Adrenal gland (tissue), 9 donors: ENCODE measurements at regions not wholly inside any gene's neighbourhood (a gene's known extent, or its start where the extent isn't known, plus 50 kb on each side); places are given as distances from the start of the nearest gene placed in this dataset.
A peak's percentile ranks its signal among the peaks of the same experiment; 100 is the strongest.

Experiments used
- DNase-seq, 7 donors: peaks; one replicate each; pipeline ENCODE4 v3.0.0-alpha.2; 2019 to 2020
- H3K27ac ChIP-seq, 5 donors: fragments of 200-600 bp; sonication (generic) in 4 of 5; 1 replicate in 3 of 5; 2 replicates in 2 of 5; pipeline versions ENCODE4 v1.5.1 to v1.8.0; 2016 to 2020; ENCODE audit warnings: mild to moderate bottlenecking in 1 of 5
- H3K27me3 ChIP-seq: fragments of 200-600 bp; 2 replicates; pipeline ENCODE4 v1.8.0; 2021
- H3K36me3 ChIP-seq, 2 donors: fragments of 200-600 bp; replicated peaks in 1 of 2; 1 replicate in 1 of 2; 2 replicates in 1 of 2; pipeline versions ENCODE4 v1.5.1 to v1.8.0; 2018 to 2022
- H3K4me1 ChIP-seq, 2 donors: fragments of 200-600 bp; replicated peaks in 1 of 2; 1 replicate in 1 of 2; 2 replicates in 1 of 2; pipeline versions ENCODE4 v1.5.1 to v1.8.0; 2018 to 2021
- H3K4me3 ChIP-seq, 4 donors: fragments of 200-600 bp; sonication (generic) in 3 of 4; one replicate each; pipeline ENCODE4 v1.5.1; 2016 to 2018
- H3K9me3 ChIP-seq, 3 donors: fragments of 200-600 bp; sonication (generic) in 1 of 3; replicated peaks in 1 of 3; 1 replicate in 2 of 3; 2 replicates in 1 of 3; pipeline versions ENCODE4 v1.5.1 to v1.8.0; 2016 to 2021
- POLR2A ChIP-seq, 2 donors: fragments of 450-650 bp; IDR thresholded peaks; one replicate each; pipeline ENCODE4 v1.6.1; 2017; ENCODE audit warnings: antibody characterized with exemption in 2 of 2, mild to moderate bottlenecking in 2 of 2, moderate library complexity in 1 of 2
- WGBS, 4 donors: extraction: QIAGEN DNeasy Blood & Tissue Kit in 2 of 4; methylation state at CpG; one replicate each; pipeline versions ENCODE4 v1.1.5 to v1.1.7; 2013 to 2017; 5-methylcytosine and 5-hydroxymethylcytosine counted together
- intact Hi-C, 2 donors: fragments of 100-400 bp; cut with DNase I; formaldehyde crosslinking; loops; one replicate each; pipeline versions ENCODE4 v1.14.1 to v1.15.0; 2022 to 2023
- TF ChIP-seq, protein P1 (sequence below), 6 experiments: fragments of 450-650 bp in 4 of 6; fragments of 200-600 bp in 2 of 6; sonication (generic) in 1 of 6; IDR thresholded peaks; 1 replicate in 5 of 6; 2 replicates in 1 of 6; pipeline versions ENCODE4 v1.5.1 to v1.8.0; 2016 to 2021; ENCODE audit warnings: antibody characterized with exemption in 6 of 6, mild to moderate bottlenecking in 2 of 6, moderate library complexity in 1 of 6
- donor health status: healthy with polysubstance abuse.
- donor health status: Bipolar disorder and iron deficiency.
- donor health status: DM: yes; HTN: yes; CAD: no.
- donor health status: DM: no; HTN: no; CAD: no.
- donor health status: DM: no; HTN: no; CAD: no.

GRCh38 chr9:13567833-13568232 lies 288.3 kb upstream of the MPDZ start:
- H3K4me1 ChIP-seq, result peaks cover 0 to 5% of the 10 kb centered on the region in 2 donors
- no peak for TF ChIP-seq POLR2A (IDR thresholded peaks at IDR 0.05)
- TF ChIP-seq, protein P1, sequence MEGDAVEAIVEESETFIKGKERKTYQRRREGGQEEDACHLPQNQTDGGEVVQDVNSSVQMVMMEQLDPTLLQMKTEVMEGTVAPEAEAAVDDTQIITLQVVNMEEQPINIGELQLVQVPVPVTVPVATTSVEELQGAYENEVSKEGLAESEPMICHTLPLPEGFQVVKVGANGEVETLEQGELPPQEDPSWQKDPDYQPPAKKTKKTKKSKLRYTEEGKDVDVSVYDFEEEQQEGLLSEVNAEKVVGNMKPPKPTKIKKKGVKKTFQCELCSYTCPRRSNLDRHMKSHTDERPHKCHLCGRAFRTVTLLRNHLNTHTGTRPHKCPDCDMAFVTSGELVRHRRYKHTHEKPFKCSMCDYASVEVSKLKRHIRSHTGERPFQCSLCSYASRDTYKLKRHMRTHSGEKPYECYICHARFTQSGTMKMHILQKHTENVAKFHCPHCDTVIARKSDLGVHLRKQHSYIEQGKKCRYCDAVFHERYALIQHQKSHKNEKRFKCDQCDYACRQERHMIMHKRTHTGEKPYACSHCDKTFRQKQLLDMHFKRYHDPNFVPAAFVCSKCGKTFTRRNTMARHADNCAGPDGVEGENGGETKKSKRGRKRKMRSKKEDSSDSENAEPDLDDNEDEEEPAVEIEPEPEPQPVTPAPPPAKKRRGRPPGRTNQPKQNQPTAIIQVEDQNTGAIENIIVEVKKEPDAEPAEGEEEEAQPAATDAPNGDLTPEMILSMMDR (IDR thresholded peaks at IDR 0.05), result no peak
- H3K4me3 ChIP-seq, result no peak overlapping the region
- no peaks in the 10 kb centered on the region for H3K9me3 ChIP-seq
- H3K27ac ChIP-seq, result peak overlapping the region in 1 of 5 donors; percentile 66
- no peak for DNase-seq
- no peaks in the 10 kb centered on the region for H3K36me3 ChIP-seq
- H3K27me3 ChIP-seq, result no peaks in the 10 kb centered on the region
- intact Hi-C loops, result no loop called here
- 59 to 68% (median 65%) methylated on average over 4 of the region's 4 CpGs for WGBS, 4 donors

GRCh38 chr9:13557746-13558145 lies 278.3 kb upstream of the MPDZ start:
- H3K27ac ChIP-seq, result no peak overlapping the region
- no peaks in the 10 kb centered on the region for H3K4me1 ChIP-seq
- intact Hi-C loops, result no loop called here
- no peaks in the 10 kb centered on the region for H3K36me3 ChIP-seq
- no peak overlapping the region for H3K4me3 ChIP-seq
- no peaks in the 10 kb centered on the region for H3K27me3 ChIP-seq
- TF ChIP-seq POLR2A (IDR thresholded peaks at IDR 0.05), result no peak
- TF ChIP-seq, protein P1 (IDR thresholded peaks at IDR 0.05), result no peak
- no peaks in the 10 kb centered on the region for H3K9me3 ChIP-seq
- WGBS, 4 donors, result 34 to 47% (median 37%) methylated on average over 2 of the region's 2 CpGs
- DNase-seq, result no peak

- Histone ChIP-seq H3K4me3 (no peak overlapping the region), H3K36me3 (no peaks in the 10 kb centered on the region), H3K27me3 (no peaks in the 10 kb centered on the region), H3K4me1 (no peaks in the 10 kb centered on the region), H3K9me3 (no peaks in the 10 kb centered on the region), H3K27ac (no peak overlapping the region)
- no peak for DNase-seq
- intact Hi-C loops, result no loop called here
- TF ChIP-seq, protein P1 (IDR thresholded peaks at IDR 0.05), result no peak
- no peak for TF ChIP-seq POLR2A (IDR thresholded peaks at IDR 0.05)
- WGBS, 4 donors, result 57 to 70% (median 66%) methylated on average over 2 of the region's 2 CpGs
Observed at GRCh38 chr9:13556656-13557055, 277.2 kb upstream of the MPDZ start.

GRCh38 chr9:13555989-13556500 lies 276.6 kb upstream of the MPDZ start:
- TF ChIP-seq, protein P1 (IDR thresholded peaks at IDR 0.05), result no peak
- TF ChIP-seq POLR2A (IDR thresholded peaks at IDR 0.05), result no peak
- WGBS, 4 donors, result 44 to 53% (median 47%) methylated on average over 5 of the region's 5 CpGs
- intact Hi-C loops, result no loop called here
- no peak for DNase-seq
- no peak overlapping the region for H3K4me3 ChIP-seq
- no peaks in the 10 kb centered on the region for H3K36me3 ChIP-seq
- no peaks in the 10 kb centered on the region for H3K27me3 ChIP-seq
- no peaks in the 10 kb centered on the region for H3K4me1 ChIP-seq
- H3K27ac ChIP-seq, result no peak overlapping the region
- H3K9me3 ChIP-seq, result no peaks in the 10 kb centered on the region
